DMS 273 (cell line): ENCODE measurements at regions not wholly inside any gene's neighbourhood (a gene's known extent, or its start where the extent isn't known, plus 50 kb on each side); places are given as distances from the start of the nearest gene placed in this dataset.
"Not testable (repeated sequence)": the region's sequence is repeated elsewhere in the genome, so short reads cannot be mapped to it uniquely, and the experiment has no call there.

Experiments
- DNase-seq: peaks from one replicate; lab custom pipeline; 2025; ENCODE audit not compliant: unreplicated experiment; lab: John Stamatoyannopoulos, UW

GRCh38 chr7:83882551-83882950, 233.6 kb upstream of the SEMA3E start:
- DNase-seq: no peak

- no peak for DNase-seq
Observed at GRCh38 chr7:83879063-83879462, 230.1 kb upstream of the SEMA3E start.

GRCh38 chr7:83878614-83879013, 229.7 kb upstream of the SEMA3E start:
- no peak for DNase-seq

- DNase-seq: no peak
Observed at GRCh38 chr7:83876593-83876992, 227.7 kb upstream of the SEMA3E start.

- DNase-seq: no peak
Observed at GRCh38 chr7:83873459-83873858, 224.5 kb upstream of the SEMA3E start.

GRCh38 chr7:83872501-83872900, 223.6 kb upstream of the SEMA3E start:
- no peak for DNase-seq

- DNase-seq: no peak
Observed at GRCh38 chr7:83870515-83870914, 221.6 kb upstream of the SEMA3E start.

- no peak for DNase-seq
Observed at GRCh38 chr7:83866582-83866981, 217.6 kb upstream of the SEMA3E start.

- no peak for DNase-seq
Observed at GRCh38 chr7:83864551-83864950, 215.6 kb upstream of the SEMA3E start.

GRCh38 chr7:83863906-83864305, 215.0 kb upstream of the SEMA3E start:
- no peak for DNase-seq

GRCh38 chr7:83861876-83862275, 212.9 kb upstream of the SEMA3E start:
- DNase-seq: no peak

GRCh38 chr7:83859827-83860226, 210.9 kb upstream of the SEMA3E start:
- no peak for DNase-seq

GRCh38 chr7:83857691-83858090, 208.8 kb upstream of the SEMA3E start:
- no peak for DNase-seq

- DNase-seq: no peak
Observed at GRCh38 chr7:83856094-83856493, 207.2 kb upstream of the SEMA3E start.

GRCh38 chr7:83852136-83852535, 203.2 kb upstream of the SEMA3E start:
- DNase-seq: no peak

- no peak for DNase-seq
Observed at GRCh38 chr7:83851551-83851950, 202.6 kb upstream of the SEMA3E start.

GRCh38 chr7:83850941-83851340, 202.0 kb upstream of the SEMA3E start:
- no peak for DNase-seq

- no peak for DNase-seq
Observed at GRCh38 chr7:83850125-83850524, 201.2 kb upstream of the SEMA3E start.

- no peak for DNase-seq
Observed at GRCh38 chr7:83849131-83849530, 200.2 kb upstream of the SEMA3E start.

GRCh38 chr7:83842894-83843293, 194.0 kb upstream of the SEMA3E start:
- no peak for DNase-seq

- no peak for DNase-seq
Observed at GRCh38 chr7:83837683-83838082, 188.7 kb upstream of the SEMA3E start.

GRCh38 chr7:83836028-83836427, 187.1 kb upstream of the SEMA3E start:
- DNase-seq: peak; percentile 13

- DNase-seq: no peak
Observed at GRCh38 chr7:83835424-83835823, 186.5 kb upstream of the SEMA3E start.

GRCh38 chr7:83833721-83834120, 184.8 kb upstream of the SEMA3E start:
- DNase-seq: not testable (repeated sequence)
